GM23338 (cell line): ENCODE measurements at regions not wholly inside any gene's neighbourhood (a gene's known extent, or its start where the extent isn't known, plus 50 kb on each side); places are given as distances from the start of the nearest gene placed in this dataset.

Experiments used
- ATAC-seq: fragments of 200-7000 bp; cut with Tn5 transposase; 3 replicates; pipeline ENCODE4 v1.9.1; 2020
- DNase-seq: peaks from one replicate; pipeline ENCODE4 v3.0.0-alpha.2; 2015; ENCODE audit warnings: low spot score
- H2AFZ ChIP-seq: fragments of 200-600 bp; sonication (generic); 2 replicates; pipeline ENCODE4 v1.8.0; 2016; ENCODE audit warnings: antibody characterized with exemption, mild to moderate bottlenecking, moderate library complexity
- H3F3A ChIP-seq: fragments of 200-600 bp; sonication (generic); replicated peaks from 2 replicates; pipeline ENCODE4 v1.8.0; 2017; ENCODE audit warnings: antibody characterized with exemption, mixed run types, low read depth
- H3K27ac ChIP-seq: fragments of 200-600 bp; sonication (generic); 2 replicates; pipeline ENCODE4 v1.6.1; 2016; ENCODE audit warnings: low read depth
- H3K27me3 ChIP-seq: fragments of 200-600 bp; sonication (generic); 2 replicates; pipeline ENCODE4 v1.8.0; 2016; ENCODE audit warnings: mild to moderate bottlenecking, mixed run types, moderate library complexity; ENCODE audit not compliant: insufficient read depth
- H3K36me3 ChIP-seq: fragments of 200-600 bp; sonication (generic); 2 replicates; pipeline ENCODE4 v1.8.0; 2016; ENCODE audit warnings: mild to moderate bottlenecking; ENCODE audit not compliant: insufficient read depth
- H3K4me1 ChIP-seq: fragments of 200-600 bp; sonication (generic); 2 replicates; pipeline ENCODE4 v1.8.0; 2016; ENCODE audit warnings: mild to moderate bottlenecking, moderate library complexity; ENCODE audit not compliant: insufficient read depth
- H3K4me2 ChIP-seq: fragments of 200-600 bp; sonication (generic); 2 replicates; pipeline ENCODE4 v1.7.1; 2017; ENCODE audit warnings: mixed run types
- H3K4me3 ChIP-seq: fragments of 200-600 bp; sonication (generic); 2 replicates; pipeline ENCODE4 v1.6.1; 2016; ENCODE audit warnings: mixed run types
- H3K79me2 ChIP-seq: fragments of 200-600 bp; sonication (generic); replicated peaks from 2 replicates; pipeline ENCODE4 v1.8.0; 2017; ENCODE audit warnings: mild to moderate bottlenecking; ENCODE audit not compliant: insufficient read depth
- H3K9me2 ChIP-seq: fragments of 200-600 bp; sonication (generic); 2 replicates; pipeline ENCODE4 v1.8.0; 2017; ENCODE audit not compliant: insufficient read depth
- H4K20me1 ChIP-seq: fragments of 200-600 bp; sonication (generic); replicated peaks from 2 replicates; pipeline ENCODE4 v1.8.0; 2017; ENCODE audit warnings: mild to moderate bottlenecking; ENCODE audit not compliant: insufficient read depth
- H3K27ac Mint-ChIP-seq: 2 replicates; pipeline ENCODE4 v1.8.0; 2020; ENCODE audit warnings: inconsistent platforms, mild to moderate bottlenecking, moderate library complexity, mixed read lengths
- H3K27me3 Mint-ChIP-seq: 3 replicates; pipeline ENCODE4 v1.8.0; 2022; ENCODE audit warnings: low read depth, mild to moderate bottlenecking, moderate library complexity, mixed read lengths, inconsistent platforms; ENCODE audit not compliant: insufficient read depth, poor library complexity
- H3K36me3 Mint-ChIP-seq: 3 replicates; pipeline ENCODE4 v1.8.0; 2021; ENCODE audit warnings: low read depth, mild to moderate bottlenecking, inconsistent platforms, moderate library complexity, mixed read lengths
- H3K4me1 Mint-ChIP-seq: 3 replicates; pipeline ENCODE4 v1.8.0; 2020; ENCODE audit warnings: mild to moderate bottlenecking, inconsistent platforms, mixed read lengths
- H3K4me3 Mint-ChIP-seq: 3 replicates; pipeline ENCODE4 v1.8.0; 2021; ENCODE audit warnings: moderate library complexity, mild to moderate bottlenecking, inconsistent platforms, mixed read lengths
- H3K9me3 Mint-ChIP-seq: 3 replicates; pipeline ENCODE4 v1.8.0; 2020; ENCODE audit warnings: moderate library complexity, mild to moderate bottlenecking, inconsistent platforms, mixed read lengths
- ZNF462 ChIP-seq: fragments of 250-450 bp; sonication (Bioruptor Pico); IDR thresholded peaks from 2 replicates; pipeline ENCODE4 v1.5.0; 2020; ENCODE audit warnings: mild to moderate bottlenecking, moderate library complexity

GRCh38 chr6:117174835-117175360 lies 90.5 kb upstream of the VGLL2 start:
- no peaks in the 10 kb centered on the region for H3K79me2 ChIP-seq

More at GRCh38 chr6:117174835-117175360, 90.5 kb upstream of the VGLL2 start:
- H3K36me3 ChIP-seq = no peaks in the 10 kb centered on the region
- no peak overlapping the region for H3K4me2 ChIP-seq
- Mint-ChIP-seq H3K4me3 (no peak overlapping the region), H3K27me3 (no peaks in the 10 kb centered on the region), H3K9me3 (peaks cover 16% of the 10 kb centered on the region), H3K27ac (no peak overlapping the region), H3K4me1 (no peaks in the 10 kb centered on the region), H3K36me3 (no peaks in the 10 kb centered on the region)
- H3K27me3 ChIP-seq = no peaks in the 10 kb centered on the region
- no peaks in the 10 kb centered on the region for H3K4me1 ChIP-seq
- no peak overlapping the region for H3K27ac ChIP-seq
- H3K4me3 ChIP-seq = no peak overlapping the region
- no peak overlapping the region for H2AFZ ChIP-seq
- TF ChIP-seq ZNF462 (CRISPR knock-in tag) = no peak
- 0 out of 2 replicates have a peak, but pooled peaks cover 3% of the 10 kb centered on the region for H3K9me2 ChIP-seq
- ATAC-seq (no peak), DNase-seq (no peak)
- no peaks in the 10 kb centered on the region for H3F3A ChIP-seq
- H4K20me1 ChIP-seq = no peaks in the 10 kb centered on the region
